Esophagus muscularis mucosa (tissue), 3 donors: ENCODE measurements at regions not wholly inside any gene's neighbourhood (a gene's known extent, or its start where the extent isn't known, plus 50 kb on each side); places are given as distances from the start of the nearest gene placed in this dataset.

Source experiments
- EP300 ChIP-seq: sonication (generic); formaldehyde crosslinking; IDR thresholded peaks from one replicate; pipeline ENCODE4 v1.6.1; 2017; ENCODE audit warnings: antibody characterized with exemption
- POLR2AphosphoS5 ChIP-seq, 2 donors: sonication (generic); formaldehyde crosslinking; IDR thresholded peaks; one replicate each; pipeline ENCODE4 v1.6.1; 2017; ENCODE audit warnings: antibody characterized with exemption in 2 of 2

- TF ChIP-seq POLR2AphosphoS5 (IDR thresholded peaks at IDR 0.05) (no peak), EP300 (no peak)
These were observed 301.0 kb downstream of the DOCK8 start for GRCh38 chr9:515665-516064.
